PC-9 (cell line): ENCODE measurements at regions not wholly inside any gene's neighbourhood (a gene's known extent, or its start where the extent isn't known, plus 50 kb on each side); places are given as distances from the start of the nearest gene placed in this dataset.

Experiments
- BruUV-seq: library from RNA; stranded (reverse); fragments of 400-500 nt; replicated peaks from 2 replicates; lab custom pipeline; 2021; lab: Mats Ljungman, UMichigan
- CTCF ChIA-PET: fragments of 300-600 bp; sonication (Branson Sonifier 250); formaldehyde crosslinking; loops from one replicate; lab custom pipeline; 2022; ENCODE audit warnings: antibody characterized with exemption; lab: Charles Lee
- POLR2A ChIA-PET: fragments of 300-600 bp; sonication (Branson Sonifier 250); formaldehyde crosslinking; loops from one replicate; lab custom pipeline; 2022; ENCODE audit warnings: antibody characterized with exemption; ENCODE audit not compliant: unreplicated experiment; lab: Charles Lee
- DNase-seq, 2 experiments: peaks; one replicate each; pipeline versions ENCODE4 v3.0.0 to v3.0.0-alpha.2; 2015 to 2022; ENCODE audit warnings: mixed read lengths in 1 of 2
- H2AFZ ChIP-seq: fragments of 200-600 bp; sonication (generic); 2 replicates; pipeline ENCODE4 v1.8.1; 2017; ENCODE audit warnings: antibody characterized with exemption
- H3F3A ChIP-seq: fragments of 200-600 bp; sonication (generic); 2 replicates; pipeline ENCODE4 v1.8.1; 2017; ENCODE audit warnings: antibody characterized with exemption, mild to moderate bottlenecking, low read depth; ENCODE audit not compliant: insufficient read depth
- H3K27ac ChIP-seq: fragments of 200-600 bp; sonication (generic); 2 replicates; pipeline ENCODE4 v1.6.1; 2016; ENCODE audit warnings: mixed run types
- H3K27me3 ChIP-seq: fragments of 200-600 bp; sonication (generic); 2 replicates; pipeline ENCODE4 v1.6.1; 2016; ENCODE audit warnings: low read depth, mixed run types; ENCODE audit not compliant: insufficient read depth
- H3K36me3 ChIP-seq: fragments of 200-600 bp; sonication (generic); 2 replicates; pipeline ENCODE4 v1.6.1; 2016; ENCODE audit warnings: low read depth, mixed run types
- H3K4me1 ChIP-seq: fragments of 200-600 bp; sonication (generic); replicated peaks from 2 replicates; pipeline ENCODE4 v1.6.1; 2016; ENCODE audit warnings: mixed run types; ENCODE audit not compliant: insufficient read depth
- H3K4me2 ChIP-seq: fragments of 200-600 bp; sonication (generic); 2 replicates; pipeline ENCODE4 v1.6.1; 2017; ENCODE audit warnings: mixed run types
- H3K4me3 ChIP-seq: fragments of 200-600 bp; sonication (generic); 2 replicates; pipeline ENCODE4 v1.6.1; 2016; ENCODE audit warnings: mixed run types
- H3K79me2 ChIP-seq: fragments of 200-600 bp; sonication (generic); 2 replicates; pipeline ENCODE4 v1.6.1; 2017; ENCODE audit warnings: low read depth, mixed run types
- H3K9me2 ChIP-seq: fragments of 200-600 bp; sonication (generic); 2 replicates; pipeline ENCODE4 v1.8.1; 2017; ENCODE audit warnings: mild to moderate bottlenecking; ENCODE audit not compliant: insufficient read depth
- H3K9me3 ChIP-seq: fragments of 200-600 bp; sonication (generic); 2 replicates; pipeline ENCODE4 v1.8.1; 2016; ENCODE audit warnings: low read depth; ENCODE audit not compliant: insufficient read depth
- H4K20me1 ChIP-seq: fragments of 200-600 bp; sonication (generic); 2 replicates; pipeline ENCODE4 v1.8.1; 2017; ENCODE audit not compliant: insufficient read depth
- CTCF ChIP-seq: fragments of 200-600 bp; sonication (generic); conservative IDR thresholded peaks from 2 replicates; pipeline ENCODE4 v1.6.1; 2017; ENCODE audit warnings: mixed run types, antibody characterized with exemption, mild to moderate bottlenecking, moderate library complexity
- EZH2 ChIP-seq: fragments of 200-600 bp; sonication (generic); IDR thresholded peaks from 2 replicates; pipeline ENCODE4 v1.8.0; 2017; ENCODE audit warnings: antibody characterized with exemption, low read depth
- intact Hi-C: fragments of 100-400 bp; cut with micrococcal nuclease; formaldehyde crosslinking; loops from one replicate; pipeline ENCODE4 v1.10.0; 2022; ENCODE audit not compliant: unreplicated experiment

DNA sequence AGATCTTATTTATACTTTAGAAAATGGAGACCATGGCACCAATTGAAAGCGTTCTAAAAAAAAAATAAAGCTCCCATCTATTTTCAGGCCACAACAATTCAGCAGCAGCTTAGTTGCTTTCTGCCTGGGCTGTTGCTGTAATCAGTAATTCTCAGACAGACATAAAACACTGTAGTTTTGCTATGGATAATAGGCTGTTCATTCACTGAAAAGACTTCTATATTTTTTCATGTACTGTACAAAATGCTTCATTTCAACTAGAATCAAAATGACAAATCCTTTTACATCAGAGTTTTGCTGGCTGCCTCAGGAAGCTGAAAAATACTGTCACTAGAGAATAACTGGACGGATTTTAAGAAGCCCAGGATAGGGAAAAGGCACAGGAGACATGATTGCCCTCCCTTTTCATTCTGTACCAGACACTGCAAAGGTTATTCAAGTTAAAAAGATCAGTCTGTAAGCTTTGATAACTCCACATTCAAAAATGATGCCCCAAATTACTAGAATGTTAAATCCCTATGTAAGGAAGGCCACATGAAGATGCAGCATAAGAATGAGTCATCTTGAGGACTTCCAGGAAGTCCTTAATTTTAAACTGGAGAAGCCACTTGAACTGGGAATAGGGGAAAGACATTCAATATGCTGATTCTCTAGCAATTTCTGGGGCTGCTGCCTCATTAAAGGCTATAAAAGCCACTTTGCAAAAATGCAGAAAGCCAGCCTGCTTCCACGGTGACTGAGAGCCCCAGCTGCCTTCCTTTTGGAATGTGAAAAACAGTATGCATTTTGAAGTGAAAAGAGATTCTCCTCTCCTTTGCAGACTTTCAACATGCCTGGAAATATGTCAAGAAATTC, 403.2 kb upstream of the RASGEF1B start:
- no peak for TF ChIP-seq CTCF
- TF ChIP-seq EZH2: no peak
- H3K9me2 ChIP-seq: no peaks in the 10 kb centered on the region
- BruUV-seq: no TSS peak
- no peak overlapping the region for H3K4me2 ChIP-seq
- H3K36me3 ChIP-seq: no peaks in the 10 kb centered on the region
- intact Hi-C loops: no loop called here
- no peaks in the 10 kb centered on the region for H3K27me3 ChIP-seq
- no peak for DNase-seq
- no peaks in the 10 kb centered on the region for H3K9me3 ChIP-seq
- CTCF ChIA-PET: no interaction called here
- no peak overlapping the region for H3K27ac ChIP-seq
- H3K79me2 ChIP-seq: no peaks in the 10 kb centered on the region
- no peak overlapping the region for H3K4me3 ChIP-seq
- H4K20me1 ChIP-seq: no peaks in the 10 kb centered on the region
- no peak overlapping the region for H2AFZ ChIP-seq
- no peaks in the 10 kb centered on the region for H3F3A ChIP-seq
- POLR2A ChIA-PET: no interaction called here
- no peaks in the 10 kb centered on the region for H3K4me1 ChIP-seq

GRCh38 chr4:81870275-81870674, 398.6 kb upstream of the RASGEF1B start:
- BruUV-seq: no TSS peak
- DNase-seq: no peak
- intact Hi-C loops: no loop called here
- Histone ChIP-seq H3K9me2 (no peaks in the 10 kb centered on the region), H2AFZ (no peak overlapping the region), H3K79me2 (no peaks in the 10 kb centered on the region), H3K4me2 (no peak overlapping the region), H4K20me1 (no peaks in the 10 kb centered on the region), H3K4me1 (no peaks in the 10 kb centered on the region), H3F3A (no peaks in the 10 kb centered on the region), H3K4me3 (no peak overlapping the region), H3K27ac (no peak overlapping the region), H3K27me3 (no peaks in the 10 kb centered on the region), H3K36me3 (no peaks in the 10 kb centered on the region), H3K9me3 (no peaks in the 10 kb centered on the region)
- POLR2A ChIA-PET: no interaction called here
- no peak for TF ChIP-seq EZH2
- TF ChIP-seq CTCF: no peak
- CTCF ChIA-PET: no interaction called here

GRCh38 chr4:81860111-81860510, 388.4 kb upstream of the RASGEF1B start:
- intact Hi-C loops: no loop called here
- BruUV-seq: no TSS peak
- no peaks in the 10 kb centered on the region for H3K36me3 ChIP-seq
- ChIA-PET POLR2A (no interaction called here), CTCF (no interaction called here)
- H3K27ac ChIP-seq: no peak overlapping the region
- H3F3A ChIP-seq: no peaks in the 10 kb centered on the region
- no peak for DNase-seq
- no peaks in the 10 kb centered on the region for H3K9me2 ChIP-seq
- H3K4me2 ChIP-seq: no peak overlapping the region
- H2AFZ ChIP-seq: no peak overlapping the region
- no peaks in the 10 kb centered on the region for H3K4me1 ChIP-seq
- H4K20me1 ChIP-seq: no peaks in the 10 kb centered on the region
- H3K4me3 ChIP-seq: no peak overlapping the region
- H3K79me2 ChIP-seq: no peaks in the 10 kb centered on the region
- H3K9me3 ChIP-seq: no peaks in the 10 kb centered on the region
- no peaks in the 10 kb centered on the region for H3K27me3 ChIP-seq
- TF ChIP-seq EZH2: no peak
